HT1080 (cell line): ENCODE measurements at regions not wholly inside any gene's neighbourhood (a gene's known extent, or its start where the extent isn't known, plus 50 kb on each side); places are given as distances from the start of the nearest gene placed in this dataset.
"Not testable (repeated sequence)": the region's sequence is repeated elsewhere in the genome, so short reads cannot be mapped to it uniquely, and the experiment has no call there.

ENCODE experiments used
- DNase-seq: peaks from one replicate; pipeline ENCODE4 v3.0.0-alpha.2; 2015; ENCODE audit warnings: low read depth

- DNase-seq = no peak
These were observed 140.9 kb downstream of the MZT1 start for GRCh38 chr13:72586518-72586917.

GRCh38 chr13:72585254-72585653, 142.2 kb downstream of the MZT1 start:
- no peak for DNase-seq

- DNase-seq = no peak
These were observed 156.2 kb downstream of the MZT1 start for GRCh38 chr13:72571191-72571590.

GRCh38 chr13:72570019-72570418, 157.4 kb downstream of the MZT1 start:
- no peak for DNase-seq

- DNase-seq = no peak
These were observed 159.9 kb downstream of the MZT1 start for GRCh38 chr13:72567566-72567965.

- DNase-seq = no peak
These were observed 160.9 kb downstream of the MZT1 start for GRCh38 chr13:72566526-72566925.

- DNase-seq = no peak
These were observed 161.5 kb downstream of the MZT1 start for GRCh38 chr13:72565893-72566292.

GRCh38 chr13:72562686-72563085, 164.7 kb downstream of the MZT1 start:
- DNase-seq = no peak

- DNase-seq = no peak
These were observed 165.6 kb downstream of the MZT1 start for GRCh38 chr13:72561791-72562190.

- no peak for DNase-seq
These were observed 167.7 kb downstream of the MZT1 start for GRCh38 chr13:72559716-72560115.

GRCh38 chr13:72556945-72557344, 170.5 kb downstream of the MZT1 start:
- DNase-seq = no peak

GRCh38 chr13:72555601-72556000, 171.8 kb downstream of the MZT1 start:
- DNase-seq = no peak

GRCh38 chr13:72552731-72553130, 174.7 kb downstream of the MZT1 start:
- no peak for DNase-seq

GRCh38 chr13:72545895-72546294, 181.5 kb downstream of the MZT1 start:
- DNase-seq = not testable (repeated sequence)

GRCh38 chr13:72545030-72545719, 182.3 kb downstream of the MZT1 start:
- no peak for DNase-seq

- no peak for DNase-seq
These were observed 183.4 kb downstream of the MZT1 start for GRCh38 chr13:72544042-72544441.

- DNase-seq = no peak
These were observed 185.2 kb downstream of the MZT1 start for GRCh38 chr13:72542241-72542640.

- DNase-seq = no peak
These were observed 185.8 kb downstream of the MZT1 start for GRCh38 chr13:72541674-72542073.

- DNase-seq = no peak
These were observed 186.5 kb downstream of the MZT1 start for GRCh38 chr13:72540881-72541280.

- DNase-seq = no peak
These were observed 187.5 kb downstream of the MZT1 start for GRCh38 chr13:72539925-72540324.

GRCh38 chr13:72537782-72538181, 189.6 kb downstream of the MZT1 start:
- no peak for DNase-seq

- DNase-seq = no peak
These were observed 190.0 kb downstream of the MZT1 start for GRCh38 chr13:72537395-72537780.

- no peak for DNase-seq
These were observed 190.6 kb downstream of the MZT1 start for GRCh38 chr13:72536714-72537394.
